Motor neuron (in vitro differentiated cells): ENCODE measurements at regions not wholly inside any gene's neighbourhood (a gene's known extent, or its start where the extent isn't known, plus 50 kb on each side); places are given as distances from the start of the nearest gene placed in this dataset.

Experiments used
- ATAC-seq, 8 experiments: fragments of 200-7000 bp; cut with Tn5 transposase; replicated peaks in 6 of 8; 2 replicates each; pipeline ENCODE4 v1.8.0; 2021; ENCODE audit warnings: mild to moderate bottlenecking in 8 of 8, moderate library complexity in 8 of 8
- H3K27ac ChIP-seq, 2 donors: fragments of 250-450 bp; sonication (Bioruptor Pico); 2 replicates each; pipeline ENCODE4 v1.9.0; 2021; ENCODE audit warnings: antibody characterized with exemption in 2 of 2, mild to moderate bottlenecking in 2 of 2, moderate library complexity in 1 of 2
- H3K4me1 ChIP-seq, 2 donors: fragments of 250-450 bp; sonication (Bioruptor Pico); replicated peaks in 1 of 2; 2 replicates each; pipeline ENCODE4 v1.6.1; 2021; ENCODE audit warnings: antibody characterized with exemption in 2 of 2, mild to moderate bottlenecking in 2 of 2, moderate library complexity in 1 of 2
- H3K4me3 ChIP-seq, 5 donors: fragments of 250-450 bp; sonication (Bioruptor Pico); 2 replicates each; pipeline ENCODE4 v1.9.0; 2021; ENCODE audit warnings: antibody characterized with exemption in 5 of 5, mild to moderate bottlenecking in 5 of 5, moderate library complexity in 4 of 5
- WGBS, 10 experiments: fragments of 450-650 bp; shearing (Covaris generic); methylation state at CpG; one replicate each; pipeline ENCODE4 v1.0.0; 2022; 5-methylcytosine and 5-hydroxymethylcytosine counted together
- in situ Hi-C, 9 experiments: fragments of 400-800 bp; cut with MboI; loops; one replicate each; pipeline ENCODE4 v1.15.0; 2021; ENCODE audit warnings: low sequenced_read_pairs in 9 of 9, low pct_unique_long_range_greater_than_20kb in 2 of 9; ENCODE audit not compliant: unreplicated experiment in 9 of 9

DNA sequence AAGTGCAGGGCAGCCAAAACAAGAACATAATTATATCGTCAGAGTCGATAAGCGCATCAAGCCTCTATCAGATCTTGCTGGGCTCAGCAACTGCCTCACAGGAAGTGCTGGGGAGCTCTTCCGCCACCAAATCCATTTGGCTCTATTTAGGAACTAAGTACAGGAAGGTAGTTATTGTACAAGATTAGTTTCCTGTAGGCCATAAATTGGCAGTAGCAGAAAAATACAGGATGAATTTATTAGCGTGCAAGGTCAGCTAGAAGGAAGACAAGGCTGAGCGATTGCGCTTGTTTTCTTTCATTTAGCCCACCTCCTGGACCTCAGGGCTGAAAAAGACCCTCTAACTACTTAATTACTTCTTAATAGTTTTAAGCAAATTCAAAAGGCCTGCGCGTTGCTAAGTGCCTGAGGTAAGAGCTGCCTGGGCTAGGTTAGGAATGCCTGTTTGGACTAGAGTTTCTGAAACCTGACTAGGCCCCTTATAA is 118.5 kb downstream of the IRS2 start:
- WGBS, 10 experiments: 57 to 100% (median 87%) methylated on average over 1 to 9 of the region's 9 CpGs
- Histone ChIP-seq H3K4me3 (no peak overlapping the region), H3K27ac (no peak overlapping the region), H3K4me1 (peaks cover 15 to 29% of the 10 kb centered on the region in 2 donors)
- in situ Hi-C loops: no loop called here
- peak in 1 of 8 experiments; percentile 38 for ATAC-seq

DNA sequence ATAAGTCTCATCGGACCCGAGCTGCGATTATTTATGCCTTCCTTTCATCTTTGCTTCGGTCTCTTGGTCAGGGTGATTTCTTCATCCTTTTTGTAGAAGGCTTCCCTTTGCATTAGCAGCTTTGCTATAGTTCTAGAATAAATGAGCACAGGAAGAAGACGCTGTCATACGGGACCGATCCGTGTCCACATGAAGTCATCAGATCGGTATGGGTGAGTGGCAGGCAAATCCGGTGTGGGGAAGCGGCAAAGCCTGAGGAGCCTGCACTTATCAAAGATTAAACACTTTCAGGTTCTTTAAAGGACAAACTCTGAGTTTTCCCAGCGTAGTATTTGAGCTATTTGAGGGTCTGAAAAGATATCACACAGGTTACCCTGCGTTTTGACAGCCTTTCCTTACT is 119.3 kb downstream of the IRS2 start:
- in situ Hi-C loops: no loop called here
- Histone ChIP-seq H3K4me3 (no peak overlapping the region), H3K27ac (no peak overlapping the region), H3K4me1 (peaks cover 15 to 29% of the 10 kb centered on the region in 2 donors)
- WGBS, 10 experiments: 7 to 100% (median 67%) methylated on average over 1 to 10 of the region's 13 CpGs; no CpG with 5 or more reads in 1 of the 10 experiments
- peak in 4 of 8 experiments; percentile 36 to 66 (median 50) for ATAC-seq

DNA sequence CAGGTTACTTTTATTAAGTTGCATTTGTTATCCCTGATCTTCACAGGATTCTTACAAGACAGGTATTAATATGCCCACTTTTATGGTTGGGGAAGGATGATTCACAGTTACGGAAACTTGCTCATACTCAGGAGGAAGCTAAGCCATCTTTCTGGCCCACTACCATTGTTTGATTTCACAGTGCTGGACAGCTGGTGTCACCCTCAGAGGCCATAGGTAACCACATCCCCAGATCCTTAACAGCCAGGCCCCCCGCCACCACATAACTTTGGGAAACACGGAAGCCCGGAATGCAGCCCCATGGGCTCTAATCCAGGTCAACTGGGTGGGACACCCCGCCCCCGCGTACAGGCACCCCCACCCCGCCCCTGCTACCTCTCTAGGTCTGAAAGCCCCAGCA is 119.7 kb downstream of the IRS2 start:
- Histone ChIP-seq H3K4me3 (no peak overlapping the region), H3K27ac (no peak overlapping the region), H3K4me1 (peaks cover 15 to 29% of the 10 kb centered on the region in 2 donors)
- ATAC-seq: no peak
- in situ Hi-C loops: no loop called here
- WGBS, 10 experiments: 0 to 75% (median 0%) methylated on average over 1 to 4 of the region's 8 CpGs; no CpG with 5 or more reads in 5 of the 10 experiments

DNA sequence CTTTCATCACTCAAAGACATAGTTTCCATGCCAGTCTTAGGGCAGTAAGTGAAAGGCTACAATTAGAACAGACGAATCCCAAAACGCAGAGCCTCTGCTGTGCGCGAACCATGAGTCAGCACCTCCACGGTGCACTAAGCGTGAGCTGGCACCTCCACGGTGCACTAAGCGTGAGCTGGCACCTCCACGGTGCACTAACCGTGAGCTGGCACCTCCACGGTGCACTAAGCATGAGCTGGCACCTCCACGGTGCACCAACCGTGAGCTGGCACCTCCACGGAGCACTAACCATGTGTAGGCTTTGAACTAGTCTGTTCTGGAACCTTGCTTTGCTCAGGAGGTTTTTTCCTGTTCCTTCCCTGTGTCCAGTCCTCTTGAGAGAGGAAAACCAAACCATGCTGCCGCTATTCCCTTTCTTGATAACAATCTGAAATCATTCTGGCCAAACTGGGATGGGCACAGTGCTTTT is 120.6 kb downstream of the IRS2 start:
- no peak for ATAC-seq
- Histone ChIP-seq H3K27ac (no peak overlapping the region), H3K4me3 (no peak overlapping the region), H3K4me1 (peaks cover 15 to 29% of the 10 kb centered on the region in 2 donors)
- in situ Hi-C loops: no loop called here
- 80 to 97% (median 93%) methylated on average over 1 to 12 of the region's 15 CpGs; no CpG with 5 or more reads in 5 of the 10 experiments for whole genome bisulfite sequencing, 10 experiments

DNA sequence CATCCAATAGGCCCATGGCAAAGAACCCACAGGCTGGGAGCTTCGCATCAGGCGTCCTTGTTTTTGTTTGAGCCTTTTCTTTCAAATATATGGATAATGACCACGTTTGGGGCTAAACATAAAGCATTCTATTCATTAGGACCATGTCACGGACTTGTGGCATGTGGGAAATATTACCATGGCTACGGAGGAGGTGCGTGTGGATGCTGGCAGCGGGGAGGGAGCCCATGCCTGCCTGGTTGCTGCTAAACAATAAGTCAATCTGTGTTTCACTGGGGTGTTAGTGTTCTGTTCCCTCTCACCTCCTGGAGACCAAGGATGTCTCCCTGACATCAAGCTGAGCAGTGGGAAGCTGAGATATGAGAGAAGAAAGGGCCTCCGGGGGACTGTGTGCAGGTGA is 121.1 kb downstream of the IRS2 start:
- ATAC-seq: peak in 5 of 8 experiments; percentile 65 to 85 (median 79)
- H3K4me1 ChIP-seq: peaks cover 15 to 29% of the 10 kb centered on the region in 2 donors
- H3K4me3 ChIP-seq: no peak overlapping the region
- in situ Hi-C loops: no loop called here
- H3K27ac ChIP-seq: no peak overlapping the region
- 29 to 100% (median 64%) methylated on average over 1 to 7 of the region's 8 CpGs; no CpG with 5 or more reads in 2 of the 10 experiments for WGBS, 10 experiments

DNA sequence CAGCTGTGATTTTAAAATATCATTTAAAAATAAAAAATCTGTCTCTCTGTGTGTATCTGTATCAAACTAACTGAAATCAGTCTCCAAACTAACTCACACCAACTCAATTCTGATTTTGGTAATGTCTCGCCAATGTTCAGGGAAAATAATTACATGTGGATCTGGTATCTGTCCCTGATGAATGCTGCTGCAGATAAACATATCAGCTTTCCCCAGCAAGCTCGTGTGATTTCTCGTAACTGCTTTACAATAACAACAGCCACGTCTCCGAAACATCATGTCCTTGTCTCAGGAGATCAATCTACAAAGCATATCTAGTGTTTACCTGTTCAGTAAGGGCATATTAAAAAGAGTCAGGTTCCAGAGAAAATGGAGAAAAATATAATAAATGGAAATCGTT is 129.0 kb downstream of the IRS2 start:
- H3K27ac ChIP-seq: no peak overlapping the region
- no peaks in the 10 kb centered on the region for H3K4me1 ChIP-seq
- H3K4me3 ChIP-seq: no peak overlapping the region
- WGBS, 10 experiments: 0 to 100% (median 77%) methylated on average over 1 to 6 of the region's 6 CpGs; no CpG with 5 or more reads in 1 of the 10 experiments
- ATAC-seq: no peak
- in situ Hi-C loops: no loop called here

DNA sequence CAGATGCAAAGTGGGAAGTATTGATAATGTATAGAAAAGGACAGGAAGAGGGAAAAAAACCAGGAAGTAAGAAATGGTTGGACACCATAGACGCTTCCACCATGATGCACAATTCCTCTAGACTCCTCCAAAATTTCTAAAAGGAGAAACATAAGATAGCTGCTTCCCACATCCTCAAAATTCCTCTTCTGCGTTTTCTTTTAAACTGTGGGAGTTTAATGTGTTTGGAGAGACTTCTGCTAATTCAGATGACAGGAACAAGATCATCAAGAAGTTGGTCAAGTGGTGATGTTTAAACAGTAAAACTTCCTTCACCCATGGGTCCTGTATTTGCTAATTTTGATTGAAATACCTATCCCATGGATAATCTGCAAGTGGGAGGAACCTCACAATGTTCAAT is 130.2 kb downstream of the IRS2 start:
- Histone ChIP-seq H3K4me1 (no peaks in the 10 kb centered on the region), H3K27ac (no peak overlapping the region), H3K4me3 (no peak overlapping the region)
- in situ Hi-C loops: no loop called here
- ATAC-seq: no peak
- WGBS, 10 experiments: 24 to 100% (median 86%) methylated on average over 1 to 2 of the region's 2 CpGs; no CpG with 5 or more reads in 3 of the 10 experiments

DNA sequence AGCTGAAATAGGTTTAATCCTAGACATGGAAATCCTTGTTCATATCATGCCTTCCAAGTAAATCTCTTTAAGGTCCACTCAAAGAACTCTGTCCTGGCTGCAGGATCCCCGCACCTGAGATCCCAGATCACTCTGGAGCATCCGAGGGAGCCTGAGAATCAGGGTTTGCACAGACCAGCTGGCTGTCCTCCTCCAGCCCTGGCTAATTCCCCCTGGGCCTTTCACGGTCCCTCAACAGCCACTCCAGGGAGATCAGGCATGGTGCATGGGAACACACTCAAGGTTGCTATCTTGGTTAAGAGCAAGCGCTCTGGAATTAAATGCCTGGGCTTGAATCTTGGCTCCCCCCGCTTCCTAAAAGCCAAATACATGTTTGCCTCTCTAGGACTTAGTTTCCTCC is 130.8 kb downstream of the IRS2 start:
- WGBS, 10 experiments: 26 to 100% (median 75%) methylated on average over 2 to 5 of the region's 5 CpGs; no CpG with 5 or more reads in 6 of the 10 experiments
- H3K4me3 ChIP-seq: no peak overlapping the region
- no peaks in the 10 kb centered on the region for H3K4me1 ChIP-seq
- in situ Hi-C loops: no loop called here
- no peak for ATAC-seq
- H3K27ac ChIP-seq: no peak overlapping the region

DNA sequence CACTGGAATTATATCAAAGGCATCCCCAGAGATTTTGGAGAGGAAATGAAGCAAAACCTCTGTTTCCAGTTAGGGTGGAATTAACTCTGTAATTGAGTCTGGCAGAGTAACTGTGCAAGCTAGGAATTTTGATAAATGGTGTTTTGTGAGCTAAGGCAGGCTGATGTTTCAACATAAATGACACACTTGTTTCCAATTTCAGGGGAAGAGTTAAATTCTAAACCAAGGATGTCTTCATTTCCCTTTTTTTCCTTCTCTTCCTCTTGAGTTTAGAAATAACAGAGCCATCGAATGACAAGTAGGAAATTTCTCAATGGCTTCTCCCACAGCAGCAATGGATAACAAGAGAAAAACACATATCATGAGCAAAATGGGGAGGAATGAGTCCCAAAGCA is 131.2 kb downstream of the IRS2 start:
- no peak for ATAC-seq
- in situ Hi-C loops: no loop called here
- Histone ChIP-seq H3K27ac (no peak overlapping the region), H3K4me1 (no peaks in the 10 kb centered on the region), H3K4me3 (no peak overlapping the region)
- 11 to 100% (median 67%) methylated on average over 1 of the region's 1 CpG; no CpG with 5 or more reads in 2 of the 10 experiments for WGBS, 10 experiments

DNA sequence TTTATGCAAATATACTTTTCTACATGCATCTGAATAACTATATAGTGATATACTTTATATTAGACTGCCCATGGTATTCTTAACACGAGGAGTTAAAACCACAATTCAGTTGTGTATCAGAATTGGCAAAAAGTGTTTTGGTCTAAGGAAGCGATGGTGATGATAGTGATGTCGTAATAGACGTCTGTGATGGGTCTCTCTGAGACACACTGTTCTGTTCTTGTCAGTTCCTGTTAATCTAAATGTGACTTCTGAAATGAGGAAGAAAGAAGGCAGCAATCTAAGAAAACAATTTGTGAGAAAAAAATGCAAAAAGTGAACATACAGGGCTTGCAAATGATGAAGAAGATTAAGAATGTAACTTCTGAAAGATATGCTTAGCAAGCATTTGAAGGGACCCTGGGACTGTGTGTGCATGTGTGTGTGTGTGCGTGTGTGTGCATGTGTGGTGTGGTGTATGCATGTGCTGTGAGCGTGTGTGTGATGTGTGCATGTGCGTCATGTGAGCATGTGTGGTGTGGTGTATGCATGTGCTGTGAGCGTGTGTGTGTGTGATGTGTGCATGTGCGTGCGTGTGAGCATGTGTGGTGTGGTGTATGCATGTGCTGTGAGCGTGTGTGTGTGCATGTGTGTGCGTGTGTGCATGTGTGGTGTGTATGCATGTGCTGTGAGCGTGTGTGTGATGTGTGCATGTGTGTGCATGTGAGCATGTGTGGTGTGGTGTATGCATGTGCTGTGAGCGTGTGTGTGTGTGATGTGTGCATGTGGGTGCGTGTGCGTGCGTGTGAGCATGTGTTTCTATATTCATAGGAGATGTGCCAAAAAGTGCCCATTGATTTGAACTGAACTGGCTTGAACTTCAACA is 131.8 kb downstream of the IRS2 start:
- WGBS, 10 experiments: 0 to 100% (median 81%) methylated on average over 1 to 8 of the region's 17 CpGs
- ATAC-seq: no peak

DNA sequence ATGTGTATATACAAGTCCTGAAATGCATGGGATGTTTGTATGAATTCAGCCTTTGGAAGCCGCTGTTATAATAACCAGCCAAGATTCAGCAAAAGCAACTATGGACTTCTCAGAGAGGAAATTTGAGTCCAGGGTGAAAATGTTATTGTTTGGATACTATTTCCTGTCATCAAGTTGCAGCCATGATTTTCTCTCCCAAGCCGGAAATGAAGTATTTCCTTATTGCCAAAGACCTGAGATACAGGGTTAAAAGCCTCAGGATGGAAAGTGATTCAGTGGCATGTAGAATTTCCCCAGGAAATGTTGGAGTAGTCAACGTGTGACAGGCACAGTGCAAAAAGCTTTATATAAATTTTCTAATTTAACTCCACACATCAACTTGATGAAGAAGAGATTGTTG is 133.9 kb downstream of the IRS2 start:
- 0 to 100% (median 67%) methylated on average over 1 to 3 of the region's 3 CpGs; no CpG with 5 or more reads in 1 of the 10 experiments for WGBS, 10 experiments
- in situ Hi-C loops: no loop called here
- H3K4me3 ChIP-seq: no peak overlapping the region
- H3K4me1 ChIP-seq: no peaks in the 10 kb centered on the region
- no peak for ATAC-seq
- no peak overlapping the region for H3K27ac ChIP-seq

More for the DNA sequence above, 131.8 kb downstream of the IRS2 start:
- Histone ChIP-seq H3K4me3 (no peak overlapping the region), H3K27ac (no peak overlapping the region), H3K4me1 (no peaks in the 10 kb centered on the region)
- in situ Hi-C loops: no loop called here

DNA sequence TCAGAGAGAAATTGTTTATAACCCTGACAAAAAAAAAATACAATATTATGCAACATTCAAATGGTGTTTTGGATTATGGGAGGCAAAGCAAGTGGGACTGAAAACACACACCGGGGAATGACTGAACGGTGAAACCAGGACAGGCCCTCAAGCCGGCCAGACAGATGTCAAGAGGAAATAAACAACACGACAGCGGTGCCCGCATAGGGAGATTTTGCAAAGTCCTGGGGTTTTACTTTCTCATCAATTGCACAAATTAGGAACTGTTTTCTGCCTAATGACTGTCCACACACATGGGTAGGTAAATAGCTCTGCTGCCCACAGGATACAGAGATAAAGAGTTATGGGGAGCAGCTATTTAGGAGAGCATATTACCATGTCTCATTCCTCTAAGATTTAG is 134.5 kb downstream of the IRS2 start:
- Histone ChIP-seq H3K27ac (no peak overlapping the region), H3K4me3 (no peak overlapping the region), H3K4me1 (no peaks in the 10 kb centered on the region)
- 0 to 100% (median 87%) methylated on average over 1 to 6 of the region's 6 CpGs; no CpG with 5 or more reads in 2 of the 10 experiments for WGBS, 10 experiments
- ATAC-seq: no peak
- in situ Hi-C loops: no loop called here

DNA sequence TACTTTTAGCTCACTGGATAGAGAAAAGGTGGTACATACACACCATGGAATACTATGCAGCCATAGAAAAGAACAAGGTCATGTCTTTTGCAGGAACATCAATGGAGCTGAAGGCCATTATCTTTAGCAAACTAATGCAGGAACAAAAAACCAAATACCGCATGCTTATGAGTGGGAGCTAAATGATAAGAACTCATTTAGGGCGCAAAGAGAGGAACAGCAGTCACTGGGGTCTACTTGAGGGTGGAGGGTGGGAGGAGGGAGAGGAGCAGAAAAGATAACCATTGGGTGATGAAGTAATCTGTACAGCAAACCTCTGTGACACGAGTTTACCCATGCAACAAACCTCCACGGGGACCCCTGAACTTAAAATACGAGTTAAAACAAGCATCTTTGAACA is 135.1 kb downstream of the IRS2 start:
- 44 to 100% (median 77%) methylated on average over 1 to 5 of the region's 5 CpGs; no CpG with 5 or more reads in 1 of the 10 experiments for WGBS, 10 experiments

More for the DNA sequence above, 135.1 kb downstream of the IRS2 start:
- no peak for ATAC-seq
- in situ Hi-C loops: no loop called here
- H3K4me1 ChIP-seq: no peaks in the 10 kb centered on the region
- H3K4me3 ChIP-seq: no peak overlapping the region
- H3K27ac ChIP-seq: no peak overlapping the region
